Neural progenitor cell (in vitro differentiated cells): ENCODE measurements at regions not wholly inside any gene's neighbourhood (a gene's known extent, or its start where the extent isn't known, plus 50 kb on each side); places are given as distances from the start of the nearest gene placed in this dataset.
A peak's percentile ranks its signal among the peaks of the same experiment; 100 is the strongest.

Experiments
- DNase-seq: peaks from one replicate; pipeline ENCODE4 v3.0.0-alpha.2; 2016; ENCODE audit warnings: low spot score
- H2AFZ ChIP-seq: fragments of 200-600 bp; sonication (generic); replicated peaks from 2 replicates; pipeline ENCODE4 v1.6.1; 2016; ENCODE audit warnings: antibody characterized with exemption
- H3F3A ChIP-seq: fragments of 200-600 bp; sonication (generic); 2 replicates; pipeline ENCODE4 v1.6.1; 2016; ENCODE audit warnings: antibody characterized with exemption, low read depth
- H3K27ac ChIP-seq: fragments of 200-600 bp; sonication (generic); 2 replicates; pipeline ENCODE4 v1.5.1; 2016; ENCODE audit warnings: mild to moderate bottlenecking
- H3K27me3 ChIP-seq: fragments of 200-600 bp; sonication (generic); 2 replicates; pipeline ENCODE4 v1.6.1; 2016; ENCODE audit warnings: mild to moderate bottlenecking, moderate library complexity
- H3K36me3 ChIP-seq: fragments of 200-600 bp; sonication (generic); 2 replicates; pipeline ENCODE4 v1.5.1; 2016
- H3K4me1 ChIP-seq: fragments of 200-600 bp; sonication (generic); 2 replicates; pipeline ENCODE4 v1.6.1; 2016; ENCODE audit warnings: mixed run types
- H3K4me2 ChIP-seq: fragments of 200-600 bp; sonication (generic); 2 replicates; pipeline ENCODE4 v1.6.1; 2016
- H3K4me3 ChIP-seq: fragments of 200-600 bp; sonication (generic); 2 replicates; pipeline ENCODE4 v1.5.1; 2016
- H3K79me2 ChIP-seq: fragments of 200-600 bp; sonication (generic); 2 replicates; pipeline ENCODE4 v1.6.1; 2016; ENCODE audit warnings: low read depth
- H3K9ac ChIP-seq: fragments of 200-600 bp; sonication (generic); 2 replicates; pipeline ENCODE4 v1.6.1; 2016
- H3K9me3 ChIP-seq: fragments of 200-600 bp; sonication (generic); 2 replicates; pipeline ENCODE4 v1.5.1; 2016; ENCODE audit warnings: low read depth
- H4K20me1 ChIP-seq: fragments of 200-600 bp; sonication (generic); 2 replicates; pipeline ENCODE4 v1.6.1; 2016; ENCODE audit warnings: low read depth
- H3K27ac Mint-ChIP-seq: 3 replicates; pipeline ENCODE4 v1.8.0; 2021; ENCODE audit warnings: mixed read lengths
- H3K27me3 Mint-ChIP-seq: 2 replicates; pipeline ENCODE4 v1.8.0; 2022; ENCODE audit warnings: low read depth, mild to moderate bottlenecking, inconsistent platforms, moderate library complexity, mixed read lengths; ENCODE audit not compliant: insufficient read depth
- H3K36me3 Mint-ChIP-seq: 3 replicates; pipeline ENCODE4 v1.8.0; 2021; ENCODE audit warnings: mixed read lengths
- H3K4me1 Mint-ChIP-seq: 3 replicates; pipeline ENCODE4 v1.8.0; 2021; ENCODE audit warnings: mixed read lengths
- H3K4me3 Mint-ChIP-seq: 3 replicates; pipeline ENCODE4 v1.8.0; 2021; ENCODE audit warnings: mild to moderate bottlenecking, moderate library complexity, mixed read lengths
- H3K9me3 Mint-ChIP-seq: 3 replicates; pipeline ENCODE4 v1.8.0; 2020; ENCODE audit warnings: mixed read lengths
- EZH2 ChIP-seq: fragments of 200-600 bp; sonication (generic); IDR thresholded peaks from 2 replicates; pipeline ENCODE4 v1.6.1; 2017; ENCODE audit warnings: antibody characterized with exemption, mild to moderate bottlenecking, moderate library complexity
- EZH2phosphoT487 ChIP-seq: fragments of 200-600 bp; sonication (generic); IDR thresholded peaks from 2 replicates; pipeline ENCODE4 v1.6.1; 2017; ENCODE audit warnings: antibody characterized with exemption
- TF ChIP-seq, protein P1 (sequence below): fragments of 200-600 bp; sonication (generic); IDR thresholded peaks from 2 replicates; pipeline ENCODE4 v1.5.1; 2017; ENCODE audit warnings: antibody characterized with exemption, mild to moderate bottlenecking

DNA sequence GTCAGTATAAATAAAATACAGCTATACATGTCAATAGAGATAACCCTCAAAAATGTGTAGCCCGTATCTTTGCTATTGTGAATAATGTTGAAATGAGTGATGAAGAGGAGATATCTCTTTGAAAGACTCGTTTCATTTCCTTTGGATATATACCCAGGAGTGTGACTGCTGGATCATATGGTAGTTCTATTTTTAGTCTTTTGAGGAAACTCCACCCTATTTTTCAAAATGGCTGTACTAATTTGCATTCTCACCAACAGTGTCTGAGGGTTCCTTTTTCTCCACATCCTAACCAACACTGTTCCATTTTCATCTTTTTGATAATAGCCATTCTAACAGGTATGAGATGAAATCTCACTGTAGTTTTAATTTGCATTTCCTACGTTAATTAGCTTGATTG is 237.5 kb upstream of the GBE1 start:
- Histone ChIP-seq H3K4me3 (no peak overlapping the region), H3F3A (no peaks in the 10 kb centered on the region), H3K36me3 (no peaks in the 10 kb centered on the region), H3K79me2 (no peaks in the 10 kb centered on the region), H3K4me1 (peaks cover 14% of the 10 kb centered on the region), H3K27ac (no peak overlapping the region), H4K20me1 (no peaks in the 10 kb centered on the region), H2AFZ (no peak overlapping the region), H3K9ac (no peak overlapping the region), H3K27me3 (no peaks in the 10 kb centered on the region), H3K9me3 (no peaks in the 10 kb centered on the region), H3K4me2 (no peak overlapping the region)
- Mint-ChIP-seq H3K4me1 (peaks cover 22% of the 10 kb centered on the region), H3K9me3 (peaks cover 5% of the 10 kb centered on the region), H3K36me3 (no peaks in the 10 kb centered on the region), H3K27me3 (peaks cover 2% of the 10 kb centered on the region), H3K27ac (no peak overlapping the region), H3K4me3 (no peak overlapping the region)
- no peak for TF ChIP-seq EZH2
- no peak for TF ChIP-seq EZH2phosphoT487
- TF ChIP-seq, protein P1, sequence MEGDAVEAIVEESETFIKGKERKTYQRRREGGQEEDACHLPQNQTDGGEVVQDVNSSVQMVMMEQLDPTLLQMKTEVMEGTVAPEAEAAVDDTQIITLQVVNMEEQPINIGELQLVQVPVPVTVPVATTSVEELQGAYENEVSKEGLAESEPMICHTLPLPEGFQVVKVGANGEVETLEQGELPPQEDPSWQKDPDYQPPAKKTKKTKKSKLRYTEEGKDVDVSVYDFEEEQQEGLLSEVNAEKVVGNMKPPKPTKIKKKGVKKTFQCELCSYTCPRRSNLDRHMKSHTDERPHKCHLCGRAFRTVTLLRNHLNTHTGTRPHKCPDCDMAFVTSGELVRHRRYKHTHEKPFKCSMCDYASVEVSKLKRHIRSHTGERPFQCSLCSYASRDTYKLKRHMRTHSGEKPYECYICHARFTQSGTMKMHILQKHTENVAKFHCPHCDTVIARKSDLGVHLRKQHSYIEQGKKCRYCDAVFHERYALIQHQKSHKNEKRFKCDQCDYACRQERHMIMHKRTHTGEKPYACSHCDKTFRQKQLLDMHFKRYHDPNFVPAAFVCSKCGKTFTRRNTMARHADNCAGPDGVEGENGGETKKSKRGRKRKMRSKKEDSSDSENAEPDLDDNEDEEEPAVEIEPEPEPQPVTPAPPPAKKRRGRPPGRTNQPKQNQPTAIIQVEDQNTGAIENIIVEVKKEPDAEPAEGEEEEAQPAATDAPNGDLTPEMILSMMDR: no peak
- no peak for DNase-seq

DNA sequence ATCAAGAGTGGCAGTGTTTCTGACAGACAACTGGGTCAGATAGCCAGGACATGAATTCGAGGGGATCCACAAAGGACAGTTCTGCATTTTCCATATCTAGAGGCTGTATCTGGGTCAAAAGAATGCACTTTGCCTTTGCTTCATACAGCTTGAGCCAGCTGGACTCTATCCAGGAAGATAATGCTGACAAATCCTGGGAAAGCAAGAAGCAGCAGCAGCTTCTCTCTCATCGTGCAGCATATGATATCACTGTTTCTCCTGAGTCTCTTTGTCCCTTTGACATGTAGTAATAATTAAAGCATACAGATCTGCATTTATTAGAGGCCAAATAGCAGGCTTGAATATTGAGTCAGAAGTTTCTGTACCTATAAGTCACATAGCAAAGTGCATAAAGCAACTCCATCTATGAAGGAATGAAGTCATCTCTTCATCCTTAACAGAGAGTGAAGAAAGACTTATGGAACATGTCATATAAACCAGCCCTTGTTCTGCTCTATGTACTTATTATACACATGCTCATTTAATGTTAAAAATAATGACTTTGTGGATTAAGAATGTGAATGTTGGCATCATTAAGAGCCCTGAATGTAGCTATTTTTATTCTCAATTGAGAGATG is 236.8 kb upstream of the GBE1 start:
- Histone ChIP-seq H3K4me1 (peaks cover 14% of the 10 kb centered on the region), H3K9ac (no peak overlapping the region), H3K27ac (no peak overlapping the region), H3K79me2 (no peaks in the 10 kb centered on the region), H3K36me3 (no peaks in the 10 kb centered on the region), H2AFZ (no peak overlapping the region), H3K27me3 (no peaks in the 10 kb centered on the region), H3K4me3 (no peak overlapping the region), H3K9me3 (no peaks in the 10 kb centered on the region), H3K4me2 (no peak overlapping the region), H3F3A (no peaks in the 10 kb centered on the region), H4K20me1 (no peaks in the 10 kb centered on the region)
- Mint-ChIP-seq H3K9me3 (peaks cover 5% of the 10 kb centered on the region), H3K4me1 (peaks cover 20% of the 10 kb centered on the region), H3K27me3 (peaks cover 2% of the 10 kb centered on the region), H3K27ac (no peak overlapping the region), H3K36me3 (no peaks in the 10 kb centered on the region), H3K4me3 (no peak overlapping the region)
- DNase-seq: no peak
- TF ChIP-seq EZH2 (no peak), EZH2phosphoT487 (no peak)
- TF ChIP-seq, protein P1: no peak

GRCh38 chr3:81997390-81997789 is 235.9 kb upstream of the GBE1 start:
- no peak overlapping the region for H3K27ac ChIP-seq
- DNase-seq: no peak
- no peak overlapping the region for H3K4me2 ChIP-seq
- Mint-ChIP-seq H3K27me3 (peaks cover 2% of the 10 kb centered on the region), H3K4me1 (peaks cover 11% of the 10 kb centered on the region), H3K36me3 (no peaks in the 10 kb centered on the region), H3K4me3 (no peak overlapping the region), H3K9me3 (peaks cover 5% of the 10 kb centered on the region), H3K27ac (no peak overlapping the region)
- peaks cover 6% of the 10 kb centered on the region for H3K4me1 ChIP-seq
- no peaks in the 10 kb centered on the region for H3K27me3 ChIP-seq
- no peaks in the 10 kb centered on the region for H3K36me3 ChIP-seq
- H3K9ac ChIP-seq: no peak overlapping the region
- H3K4me3 ChIP-seq: no peak overlapping the region
- no peaks in the 10 kb centered on the region for H3K9me3 ChIP-seq
- no peaks in the 10 kb centered on the region for H3F3A ChIP-seq
- no peaks in the 10 kb centered on the region for H3K79me2 ChIP-seq
- H4K20me1 ChIP-seq: no peaks in the 10 kb centered on the region
- H2AFZ ChIP-seq: peak overlapping the region; percentile 37
- no peak for TF ChIP-seq EZH2phosphoT487
- TF ChIP-seq EZH2: no peak
- TF ChIP-seq, protein P1: no peak
